ENCODE measurements at regions not wholly inside any gene's neighbourhood (a gene's known extent, or its start where the extent isn't known, plus 50 kb on each side); places are given as distances from the start of the nearest gene placed in this dataset.
A peak's percentile ranks its signal among the peaks of the same experiment; 100 is the strongest.
"Not testable (repeated sequence)": the region's sequence is repeated elsewhere in the genome, so short reads cannot be mapped to it uniquely, and the experiment has no call there.

DNA sequence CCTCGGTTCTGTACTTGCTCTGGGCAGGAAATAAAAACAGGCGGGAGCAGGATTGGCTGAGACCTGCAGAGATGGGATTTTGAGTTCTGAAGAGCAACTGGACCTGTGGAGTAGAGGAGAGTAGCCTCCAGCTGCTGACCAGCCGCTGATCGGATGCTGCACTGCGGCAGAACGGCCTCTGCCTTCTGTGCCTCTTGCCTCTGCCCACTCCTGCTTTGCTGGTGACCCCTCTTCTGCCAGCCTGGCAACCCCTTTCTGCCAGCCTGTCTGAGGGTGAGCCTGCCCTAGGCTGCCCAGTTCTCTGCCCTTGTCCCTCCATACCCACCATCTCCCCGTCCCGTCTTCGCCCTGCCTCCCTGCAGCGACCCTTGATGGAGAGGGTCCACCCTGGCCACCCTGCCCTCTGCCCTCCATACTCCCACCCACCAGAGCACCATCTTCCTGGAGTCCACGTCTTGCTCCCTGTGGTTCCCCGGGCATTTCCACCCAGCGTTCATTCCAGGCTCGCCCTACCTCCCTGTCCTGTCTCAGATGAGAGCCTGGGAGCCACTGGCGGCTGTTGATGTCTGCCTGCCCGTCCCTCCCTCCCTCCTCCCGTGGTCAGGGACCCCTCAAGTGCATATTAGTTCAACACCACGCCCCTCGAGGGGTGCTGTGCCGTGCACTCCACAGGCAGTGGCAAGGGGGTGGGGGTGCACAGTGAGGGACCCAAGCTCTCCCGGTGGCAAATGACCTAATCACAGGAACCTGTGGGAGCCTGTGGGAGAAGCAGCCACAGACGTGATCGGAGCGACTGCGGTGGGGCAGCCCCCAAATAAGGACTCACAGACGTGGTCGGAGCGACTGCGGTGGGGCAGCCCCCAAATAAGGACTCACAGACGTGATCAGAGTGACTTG, 863.3 kb downstream of the TBC1D22A start:
- DNase-seq (ENCODE audit: low spot score) (no peak), FAIRE-seq (no peak)

- DNase-seq (ENCODE audit: low spot score): no peak
- no peak for FAIRE-seq
Observed at GRCh38 chr22:47625013-47625385, 862.5 kb downstream of the TBC1D22A start.

DNA sequence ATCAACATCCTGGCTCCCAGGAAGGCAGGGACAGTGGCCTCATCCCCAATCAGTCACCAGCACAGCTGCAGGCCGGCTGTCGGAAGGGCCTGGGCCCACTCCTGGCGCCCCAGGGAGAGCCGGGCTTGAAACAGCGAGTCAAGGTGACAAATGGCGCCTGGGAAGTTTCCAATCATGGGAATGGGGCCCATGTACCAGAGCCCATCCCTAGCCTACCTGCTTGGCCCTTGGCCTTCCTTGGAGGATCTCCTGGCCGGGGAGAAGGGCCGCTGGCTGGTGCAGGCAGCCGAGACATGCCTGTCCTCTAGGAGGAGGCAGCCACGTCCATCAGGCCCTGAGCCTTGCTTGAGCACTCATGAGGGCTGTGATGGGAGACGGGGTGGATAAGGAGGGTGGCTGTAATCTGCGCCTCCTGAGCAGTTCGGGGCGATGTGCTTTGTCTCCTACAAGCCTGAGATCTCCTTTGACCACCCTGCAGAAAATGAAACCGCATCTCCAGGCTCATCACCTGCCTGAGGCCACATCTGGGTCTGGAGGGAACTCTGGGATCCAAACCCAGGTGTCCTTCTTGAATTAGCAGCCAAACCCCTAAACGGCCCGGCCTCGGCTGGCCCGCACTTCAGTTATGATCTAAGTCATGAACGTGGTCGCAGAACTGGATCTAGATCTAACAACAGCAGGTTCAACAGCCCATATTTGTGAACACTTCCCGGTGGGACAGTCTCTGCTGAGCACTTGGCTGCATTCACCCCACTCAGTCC, 862.0 kb downstream of the TBC1D22A start:
- FAIRE-seq: no peak

DNA sequence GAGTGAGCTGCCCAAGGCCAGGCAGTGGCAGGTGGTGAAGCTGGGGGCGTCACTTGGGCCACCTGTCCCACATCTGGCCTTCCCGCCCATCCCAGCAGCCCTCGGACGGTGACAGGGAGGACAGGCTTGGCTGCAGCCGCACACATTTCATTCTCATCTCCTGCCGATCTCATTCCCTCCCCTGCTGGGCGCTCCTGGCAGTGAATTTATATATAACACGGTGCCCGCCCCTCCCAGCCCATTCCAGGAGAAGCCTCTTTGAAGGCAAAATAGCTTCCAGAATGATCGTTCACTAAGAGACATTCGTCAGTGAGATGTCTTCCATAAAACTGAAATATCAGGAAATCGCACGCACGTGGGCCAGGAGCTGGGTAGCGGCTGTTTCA, 861.3 kb downstream of the TBC1D22A start:
- FAIRE-seq: no peak
- no peak for DNase-seq (ENCODE audit: low spot score)

More for the DNA sequence above, 862.0 kb downstream of the TBC1D22A start:
- DNase-seq (ENCODE audit: low spot score): no peak

- no peak for FAIRE-seq
- DNase-seq (ENCODE audit: low spot score): no peak
Observed at GRCh38 chr22:47623066-47623762, 860.8 kb downstream of the TBC1D22A start.

DNA sequence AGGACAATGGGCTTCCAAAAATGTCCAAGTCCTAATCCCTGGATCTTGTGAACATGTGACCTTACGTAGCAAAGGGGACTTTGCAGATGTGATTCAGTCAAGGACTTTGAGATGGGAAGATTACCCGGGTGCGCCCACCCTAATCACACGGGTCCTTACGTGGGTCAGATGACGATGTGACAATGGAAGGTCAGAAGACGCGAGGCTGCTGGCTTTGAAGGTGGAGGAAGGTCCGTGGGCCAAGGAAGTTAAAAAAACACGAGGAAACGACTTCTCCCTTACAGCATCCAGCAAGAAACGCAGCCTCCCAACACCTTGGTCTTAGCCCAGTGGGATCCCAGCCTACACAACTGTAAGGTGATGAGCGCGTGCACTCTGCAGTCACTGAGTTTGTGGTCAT, 860.1 kb downstream of the TBC1D22A start:
- DNase-seq (ENCODE audit: low spot score): no peak

DNA sequence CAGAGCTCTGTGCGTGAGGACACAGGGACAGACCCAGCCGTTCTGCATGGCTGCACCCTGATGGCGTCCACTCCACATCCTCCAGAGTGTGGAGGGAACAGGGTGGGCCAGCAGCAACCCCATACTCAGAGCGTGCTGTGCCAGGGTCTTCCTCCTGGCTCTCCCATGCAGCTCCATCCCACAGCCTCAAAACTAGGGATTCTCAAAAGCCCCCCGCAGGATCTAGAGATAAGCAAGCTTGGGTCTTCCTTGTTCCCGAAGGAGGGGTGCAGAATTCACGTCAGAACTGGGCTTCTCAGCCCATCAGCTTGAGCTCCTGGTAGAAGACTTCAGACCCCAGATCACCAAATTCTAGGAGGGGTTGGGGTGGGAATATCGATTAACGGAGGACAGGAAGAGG, 858.8 kb downstream of the TBC1D22A start:
- DNase-seq (ENCODE audit: low spot score) (no peak), FAIRE-seq (no peak)

More for the DNA sequence above, 860.1 kb downstream of the TBC1D22A start:
- no peak for FAIRE-seq

- DNase-seq (ENCODE audit: low spot score): no peak
- no peak for FAIRE-seq
Observed at GRCh38 chr22:47620391-47620790, 857.9 kb downstream of the TBC1D22A start.

DNA sequence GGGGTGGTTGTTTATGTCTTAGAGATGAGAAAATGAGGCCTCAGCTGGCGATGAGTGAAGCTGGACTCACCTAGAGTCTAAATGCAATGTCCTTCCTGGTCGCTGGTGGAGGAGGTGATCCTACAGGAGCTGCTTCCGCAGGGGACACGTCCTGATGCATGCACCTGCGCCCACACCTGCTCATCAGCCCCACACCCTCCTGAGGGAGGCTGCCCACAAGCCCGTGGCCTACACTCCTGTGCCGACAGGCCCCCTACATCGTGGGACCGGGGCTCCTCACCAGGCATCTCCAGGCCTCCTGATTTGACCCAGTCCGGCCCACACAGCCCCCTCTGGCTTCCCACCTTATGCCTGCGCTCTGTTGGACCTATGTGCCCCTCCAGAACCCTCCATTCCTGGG, 857.2 kb downstream of the TBC1D22A start:
- FAIRE-seq: no peak
- DNase-seq (ENCODE audit: low spot score): no peak

DNA sequence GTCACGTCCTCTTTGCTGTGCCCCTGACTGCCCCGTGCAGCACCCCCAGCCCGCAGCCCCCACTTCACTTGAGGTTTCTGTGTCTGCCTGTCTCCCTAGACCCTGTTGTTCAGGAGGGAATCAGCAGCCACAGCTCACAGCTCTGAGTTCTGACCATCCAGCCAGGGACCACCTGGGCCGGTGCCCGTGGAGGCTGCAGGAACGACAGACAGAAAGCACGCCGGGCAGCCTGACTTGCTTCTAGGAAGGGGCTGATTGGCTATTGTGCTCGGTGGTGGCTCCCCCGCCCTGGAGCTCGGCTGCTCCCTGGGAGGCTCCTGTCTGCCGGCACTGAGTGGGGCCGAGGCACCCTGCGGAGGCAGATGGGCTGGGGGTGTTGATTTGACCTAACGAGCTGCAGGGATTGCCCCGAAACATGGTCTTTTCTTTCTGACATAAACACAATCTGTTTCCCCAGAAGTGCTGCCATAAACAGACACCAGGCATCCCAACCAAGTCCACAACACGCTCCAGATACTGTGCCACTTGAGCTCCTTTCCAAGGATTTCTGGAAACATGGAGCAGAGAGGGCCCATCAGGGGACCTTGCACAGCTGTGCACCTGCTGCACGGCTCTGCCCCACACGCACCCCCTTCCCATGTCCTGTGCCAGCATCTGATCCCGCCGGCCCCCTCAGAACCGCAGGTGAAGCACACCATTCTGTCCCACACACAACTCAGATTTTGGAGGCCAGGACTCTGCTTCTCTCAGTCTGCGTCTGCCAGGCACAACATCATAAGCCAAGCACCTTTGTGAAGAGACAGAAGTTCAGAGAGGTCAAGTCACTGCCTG, 855.9 kb downstream of the TBC1D22A start:
- FAIRE-seq (peak; percentile 20), DNase-seq (ENCODE audit: low spot score) (no peak)

DNA sequence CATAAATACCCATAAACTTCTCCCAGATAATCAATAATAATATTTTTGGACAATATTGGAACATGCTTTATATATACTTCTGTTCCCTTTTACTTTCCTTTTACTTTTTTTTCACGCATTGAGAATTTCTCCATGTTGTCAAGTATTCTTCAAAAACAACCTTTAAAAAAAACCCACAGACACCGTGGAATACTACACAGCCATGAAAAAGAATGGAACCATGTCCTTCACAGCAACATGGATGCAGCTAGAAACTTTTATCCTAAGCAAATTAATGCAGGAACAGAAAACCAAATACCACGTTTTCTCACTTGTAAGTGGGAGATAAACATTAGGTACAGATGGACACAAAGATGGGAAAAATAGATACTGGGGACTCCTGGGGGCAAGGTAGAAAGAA, 854.7 kb downstream of the TBC1D22A start:
- FAIRE-seq: no peak
- no peak for DNase-seq (ENCODE audit: low spot score)

GRCh38 chr22:47616396-47617020, 854.1 kb downstream of the TBC1D22A start:
- DNase-seq (ENCODE audit: low spot score): no peak

DNA sequence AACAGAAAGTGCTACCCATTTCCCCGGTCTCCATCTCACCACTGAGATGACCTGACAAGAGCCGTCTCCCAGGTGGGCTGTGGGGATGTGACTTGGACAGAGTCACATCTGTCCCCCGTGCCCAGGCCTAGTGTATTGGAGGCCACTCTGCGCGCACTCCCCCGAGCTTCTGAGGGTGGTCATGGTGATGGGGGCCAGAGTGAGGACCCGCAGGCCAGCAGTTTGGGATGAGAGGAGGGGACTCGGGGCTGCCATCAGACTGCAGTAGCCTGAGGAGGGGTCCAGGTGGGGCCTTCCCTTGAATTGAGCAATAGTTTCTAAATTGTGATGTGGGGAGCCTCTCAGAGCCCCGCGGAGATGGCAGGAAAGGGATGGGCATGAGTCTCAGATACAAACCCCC, 852.6 kb downstream of the TBC1D22A start:
- FAIRE-seq (no peak), DNase-seq (ENCODE audit: low spot score) (no peak)

More at GRCh38 chr22:47616396-47617020, 854.1 kb downstream of the TBC1D22A start:
- no peak for FAIRE-seq

- DNase-seq (ENCODE audit: low spot score) (no peak), FAIRE-seq (peak; percentile 17)
Observed at GRCh38 chr22:47613606-47614350, 851.3 kb downstream of the TBC1D22A start.

GRCh38 chr22:47613181-47613580, 850.7 kb downstream of the TBC1D22A start:
- peak; percentile 92 for FAIRE-seq
- DNase-seq (ENCODE audit: low spot score): not testable (repeated sequence)

GRCh38 chr22:47612311-47612910, 850.0 kb downstream of the TBC1D22A start:
- no peak for FAIRE-seq
- DNase-seq (ENCODE audit: low spot score): no peak

DNA sequence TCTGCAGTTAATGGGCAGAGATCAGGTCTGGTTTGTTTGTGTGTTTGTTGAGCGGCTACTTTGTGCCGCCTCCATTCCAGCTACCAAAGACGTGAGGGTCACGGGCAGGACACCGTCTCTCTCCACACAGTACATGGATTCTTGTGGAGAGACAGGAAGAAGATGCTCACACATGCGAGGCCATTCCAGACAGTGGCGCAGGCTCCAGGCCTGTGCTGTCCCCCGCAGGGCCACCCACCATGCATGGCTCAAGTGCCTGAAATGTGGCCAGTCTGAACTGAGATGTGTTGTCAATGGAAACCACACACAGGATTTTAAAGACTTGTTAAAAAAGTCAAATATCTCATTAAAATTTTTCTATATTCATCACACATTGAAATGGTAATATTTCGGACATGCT, 848.3 kb downstream of the TBC1D22A start:
- DNase-seq (ENCODE audit: low spot score) (no peak), FAIRE-seq (no peak)

DNA sequence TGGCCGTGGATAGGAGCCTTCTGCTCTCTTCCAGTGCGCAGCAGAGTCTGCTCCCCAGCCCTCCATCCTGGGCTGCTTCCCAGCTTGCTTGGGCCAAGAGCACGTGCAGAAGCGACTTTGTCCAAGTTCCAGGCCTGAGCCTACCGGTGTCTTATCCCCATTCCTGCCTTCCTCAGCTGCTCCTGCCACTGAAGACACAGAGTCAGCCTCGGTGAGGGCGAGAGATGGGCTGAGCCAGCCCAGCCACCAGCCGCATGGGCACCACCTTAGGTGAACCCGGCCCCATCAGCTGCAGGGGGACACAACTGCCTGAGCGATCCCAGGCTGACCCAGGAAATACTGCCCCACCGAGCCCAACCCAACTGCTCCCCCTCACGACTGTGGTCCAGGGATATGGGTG, 847.8 kb downstream of the TBC1D22A start:
- FAIRE-seq: no peak
- no peak for DNase-seq (ENCODE audit: low spot score)

- no peak for DNase-seq (ENCODE audit: low spot score)
- FAIRE-seq: no peak
Observed at GRCh38 chr22:47609653-47610052, 847.2 kb downstream of the TBC1D22A start.
